Gastroesophageal sphincter (tissue), 4 donors: ENCODE measurements at regions not wholly inside any gene's neighbourhood (a gene's known extent, or its start where the extent isn't known, plus 50 kb on each side); places are given as distances from the start of the nearest gene placed in this dataset.

Source experiments
- ATAC-seq: fragments of 150-250 bp; one replicate; pipeline ENCODE4 v1.9.1; 2016; ENCODE audit warnings: mild to moderate bottlenecking, moderate library complexity
- H3K27ac ChIP-seq, 4 donors: fragments of 200-600 bp; sonication (generic) in 3 of 4; 1 replicate in 3 of 4; 2 replicates in 1 of 4; pipeline ENCODE4 v1.5.1; 2016 to 2019
- H3K27me3 ChIP-seq: fragments of 200-600 bp; sonication (generic); one replicate; pipeline ENCODE4 v1.5.1; 2019
- H3K36me3 ChIP-seq, 2 donors: fragments of 200-600 bp; sonication (generic); one replicate each; pipeline ENCODE4 v1.5.1; 2019; ENCODE audit warnings: control low read depth in 1 of 2
- H3K4me1 ChIP-seq, 3 donors: fragments of 200-600 bp; sonication (generic); 1 replicate in 2 of 3; 2 replicates in 1 of 3; pipeline ENCODE4 v1.5.1; 2016 to 2019; ENCODE audit warnings: control low read depth in 2 of 3
- H3K4me3 ChIP-seq, 2 donors: fragments of 200-600 bp; sonication (generic); one replicate each; pipeline ENCODE4 v1.5.1; 2019; ENCODE audit warnings: mild to moderate bottlenecking in 1 of 2, moderate library complexity in 1 of 2
- H3K9me3 ChIP-seq, 3 donors: fragments of 200-600 bp; sonication (generic); one replicate each; pipeline ENCODE4 v1.5.1; 2017 to 2019; ENCODE audit warnings: control low read depth in 2 of 3
- EP300 ChIP-seq: sonication (generic); formaldehyde crosslinking; IDR thresholded peaks from one replicate; pipeline ENCODE4 v1.6.1; 2017; ENCODE audit warnings: antibody characterized with exemption, mild to moderate bottlenecking
- POLR2A ChIP-seq, 2 donors: fragments of 450-650 bp; IDR thresholded peaks; one replicate each; pipeline ENCODE4 v1.6.1; 2017; ENCODE audit warnings: antibody characterized with exemption in 2 of 2, mild to moderate bottlenecking in 2 of 2, moderate library complexity in 1 of 2
- POLR2AphosphoS5 ChIP-seq: sonication (generic); formaldehyde crosslinking; IDR thresholded peaks from one replicate; pipeline ENCODE4 v1.6.1; 2017; ENCODE audit warnings: antibody characterized with exemption
- WGBS, 2 donors: methylation state at CpG; one replicate each; pipeline ENCODE4 v1.1.5; 2018; ENCODE audit warnings: low coverage in 1 of 2; 5-methylcytosine and 5-hydroxymethylcytosine counted together
- TF ChIP-seq, protein P1 (sequence below), 4 experiments: fragments of 200-600 bp in 2 of 4; fragments of 450-650 bp in 2 of 4; sonication (generic) in 1 of 4; IDR thresholded peaks; one replicate each; pipeline ENCODE4 v1.5.1; 2017 to 2019; ENCODE audit warnings: antibody characterized with exemption in 4 of 4, mild to moderate bottlenecking in 2 of 4, moderate library complexity in 2 of 4

DNA sequence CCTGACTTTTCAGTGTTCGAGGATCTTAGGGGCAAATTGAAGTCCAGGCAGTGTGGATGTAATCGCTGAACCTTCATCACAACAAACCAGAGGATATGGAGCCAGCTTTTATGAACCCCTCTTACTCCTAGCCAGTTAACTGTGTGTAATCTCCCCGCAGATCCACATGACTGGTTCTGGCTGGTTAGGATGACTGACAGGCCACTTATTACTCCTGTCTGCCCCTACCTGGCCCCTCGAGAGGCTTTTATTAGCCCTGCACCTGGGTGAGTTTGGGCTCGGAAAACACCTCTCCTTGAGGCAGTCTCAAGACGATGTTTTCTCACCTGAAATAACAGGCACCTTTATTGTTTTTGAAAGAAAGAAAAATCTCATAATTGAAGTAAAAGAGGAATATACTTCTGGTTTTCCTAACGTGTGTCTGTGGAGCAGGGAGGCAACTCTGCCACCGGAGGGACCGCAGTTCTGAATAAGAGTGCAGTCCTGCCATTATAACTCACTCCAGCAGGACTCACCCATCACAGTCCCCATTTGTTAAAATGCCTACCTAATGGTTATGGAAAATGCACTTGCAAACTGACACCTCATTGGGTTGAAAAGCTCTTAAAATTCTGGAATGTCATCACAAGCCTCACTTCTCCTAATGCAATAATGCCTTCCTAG lies 291.9 kb upstream of the N4BP1 start:
- no peak overlapping the region for H3K27ac ChIP-seq
- no peak for ATAC-seq

DNA sequence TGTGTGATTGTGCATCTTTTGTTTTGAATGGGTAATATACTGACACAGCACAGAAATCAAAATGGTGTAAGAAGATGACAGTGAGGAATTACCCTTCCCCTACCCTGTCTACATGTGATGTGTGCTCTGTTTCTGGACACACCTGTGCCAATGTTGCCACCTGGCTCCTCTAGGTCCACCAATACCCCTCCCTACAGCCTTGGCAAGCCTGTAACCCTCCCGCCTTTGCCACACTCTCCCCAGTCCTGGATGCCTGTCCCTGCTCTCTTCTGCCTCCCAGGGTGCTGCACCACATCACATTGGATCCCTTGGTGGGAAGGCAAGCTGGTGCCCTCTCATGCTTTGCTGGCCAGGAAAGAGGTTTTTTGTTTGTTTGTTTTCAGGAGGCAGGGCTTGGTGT lies 289.5 kb upstream of the N4BP1 start:
- no peak for ATAC-seq
- TF ChIP-seq POLR2AphosphoS5 = no peak
- no peak for TF ChIP-seq EP300
- TF ChIP-seq POLR2A (IDR thresholded peaks at IDR 0.05) = no peak
- TF ChIP-seq, protein P1, sequence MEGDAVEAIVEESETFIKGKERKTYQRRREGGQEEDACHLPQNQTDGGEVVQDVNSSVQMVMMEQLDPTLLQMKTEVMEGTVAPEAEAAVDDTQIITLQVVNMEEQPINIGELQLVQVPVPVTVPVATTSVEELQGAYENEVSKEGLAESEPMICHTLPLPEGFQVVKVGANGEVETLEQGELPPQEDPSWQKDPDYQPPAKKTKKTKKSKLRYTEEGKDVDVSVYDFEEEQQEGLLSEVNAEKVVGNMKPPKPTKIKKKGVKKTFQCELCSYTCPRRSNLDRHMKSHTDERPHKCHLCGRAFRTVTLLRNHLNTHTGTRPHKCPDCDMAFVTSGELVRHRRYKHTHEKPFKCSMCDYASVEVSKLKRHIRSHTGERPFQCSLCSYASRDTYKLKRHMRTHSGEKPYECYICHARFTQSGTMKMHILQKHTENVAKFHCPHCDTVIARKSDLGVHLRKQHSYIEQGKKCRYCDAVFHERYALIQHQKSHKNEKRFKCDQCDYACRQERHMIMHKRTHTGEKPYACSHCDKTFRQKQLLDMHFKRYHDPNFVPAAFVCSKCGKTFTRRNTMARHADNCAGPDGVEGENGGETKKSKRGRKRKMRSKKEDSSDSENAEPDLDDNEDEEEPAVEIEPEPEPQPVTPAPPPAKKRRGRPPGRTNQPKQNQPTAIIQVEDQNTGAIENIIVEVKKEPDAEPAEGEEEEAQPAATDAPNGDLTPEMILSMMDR (IDR thresholded peaks at IDR 0.05) = no peak
- H3K27ac ChIP-seq = no peak overlapping the region
- no peaks in the 10 kb centered on the region for H3K4me1 ChIP-seq
- H3K36me3 ChIP-seq = no peaks in the 10 kb centered on the region
- H3K27me3 ChIP-seq = peaks cover 40% of the 10 kb centered on the region
- H3K4me3 ChIP-seq = no peak overlapping the region
- H3K9me3 ChIP-seq = no peaks in the 10 kb centered on the region
- WGBS, 2 donors = 71 to 100% methylated on average over 1 of the region's 1 CpG

More for the DNA sequence above, 291.9 kb upstream of the N4BP1 start:
- Histone ChIP-seq H3K36me3 (no peaks in the 10 kb centered on the region), H3K4me1 (no peaks in the 10 kb centered on the region), H3K27me3 (peaks cover 38% of the 10 kb centered on the region), H3K4me3 (no peak overlapping the region), H3K9me3 (no peaks in the 10 kb centered on the region)
- TF ChIP-seq POLR2AphosphoS5 (no peak), EP300 (no peak), POLR2A (IDR thresholded peaks at IDR 0.05) (no peak)
- TF ChIP-seq, protein P1 (IDR thresholded peaks at IDR 0.05) = no peak
- 59 to 64% methylated on average over 7 of the region's 9 CpGs for WGBS, 2 donors

DNA sequence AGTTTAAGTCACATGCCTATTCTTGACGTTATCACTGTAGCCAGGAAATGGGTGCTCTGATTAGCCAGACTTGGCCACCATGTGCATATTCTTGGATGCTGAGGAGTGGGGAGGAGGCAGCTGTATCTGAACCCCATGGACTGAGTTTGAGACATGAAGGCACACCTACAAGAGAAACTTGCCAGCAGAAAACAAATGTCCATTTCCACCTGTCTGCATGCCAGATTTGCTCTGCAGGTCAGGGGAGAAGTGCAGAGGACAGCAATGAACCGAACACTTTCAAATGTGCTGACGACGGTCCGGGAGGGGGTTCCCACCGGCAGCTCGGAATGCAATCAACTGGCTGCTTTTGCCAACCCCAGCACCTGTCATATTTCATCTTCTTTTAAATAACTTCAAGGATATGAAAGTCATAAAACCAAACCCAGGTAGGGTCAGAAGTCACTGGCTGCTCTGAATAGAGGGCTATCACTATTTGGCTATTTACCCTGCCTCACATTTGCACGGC lies 287.8 kb upstream of the N4BP1 start:
- WGBS, 2 donors = 41 to 70% methylated on average over 3 to 8 of the region's 8 CpGs
- Histone ChIP-seq H3K4me3 (no peak overlapping the region), H3K27me3 (peaks cover 43% of the 10 kb centered on the region), H3K4me1 (no peaks in the 10 kb centered on the region), H3K36me3 (no peaks in the 10 kb centered on the region), H3K9me3 (no peaks in the 10 kb centered on the region), H3K27ac (no peak overlapping the region)
- no peak for TF ChIP-seq POLR2AphosphoS5
- TF ChIP-seq, protein P1 (IDR thresholded peaks at IDR 0.05) = no peak
- TF ChIP-seq EP300 = no peak
- TF ChIP-seq POLR2A (IDR thresholded peaks at IDR 0.05) = no peak
- no peak for ATAC-seq

DNA sequence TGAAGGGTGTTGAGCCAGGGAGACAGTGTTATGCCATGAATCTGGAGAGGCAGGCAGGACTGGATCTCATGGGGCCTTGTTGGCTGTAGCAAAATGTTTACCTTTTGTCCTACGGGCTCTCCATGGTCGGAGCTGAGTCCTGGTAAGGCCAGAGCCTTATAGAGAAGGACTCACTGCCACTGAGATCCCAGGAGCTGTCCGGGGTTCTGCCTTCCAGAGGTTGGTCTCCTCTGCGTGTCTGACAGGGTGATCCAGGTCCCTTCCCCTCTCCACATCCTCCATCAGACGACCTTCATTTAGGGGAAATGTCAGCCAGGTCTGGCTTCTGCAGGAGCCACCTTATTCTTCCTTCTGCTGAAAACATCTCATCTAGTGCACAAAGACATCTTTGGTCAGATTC lies 285.2 kb upstream of the N4BP1 start:
- Histone ChIP-seq H3K27ac (no peak overlapping the region), H3K4me3 (no peak overlapping the region), H3K4me1 (no peaks in the 10 kb centered on the region), H3K36me3 (no peaks in the 10 kb centered on the region), H3K27me3 (peaks cover 46% of the 10 kb centered on the region), H3K9me3 (no peaks in the 10 kb centered on the region)
- TF ChIP-seq POLR2A (IDR thresholded peaks at IDR 0.05) = no peak
- TF ChIP-seq, protein P1 (IDR thresholded peaks at IDR 0.05) = no peak
- no peak for TF ChIP-seq POLR2AphosphoS5
- TF ChIP-seq EP300 = no peak
- WGBS, 2 donors = 0% methylated on average over 1 of the region's 5 CpGs; no CpG with 5 or more reads in 1 of the 2 donors
- ATAC-seq = no peak

DNA sequence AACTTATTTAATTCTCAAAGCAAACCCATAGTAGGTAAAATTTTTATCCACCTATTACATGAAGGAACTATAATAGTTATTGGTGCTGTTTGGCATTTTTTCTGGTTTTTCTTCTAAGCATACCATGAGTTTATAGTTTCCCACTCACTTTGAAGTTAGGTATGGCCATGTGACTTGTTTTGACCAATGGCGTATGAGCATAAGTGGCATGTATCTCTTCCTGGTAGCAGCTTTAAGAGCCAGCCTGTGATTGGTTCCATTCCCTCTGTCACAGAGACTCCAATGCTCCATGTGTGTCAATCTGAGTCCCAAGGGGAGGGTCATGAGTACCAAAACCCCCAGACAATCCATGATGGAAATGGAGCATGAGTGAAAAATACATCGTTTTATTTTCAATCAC lies 282.9 kb upstream of the N4BP1 start:
- no peaks in the 10 kb centered on the region for H3K36me3 ChIP-seq
- H3K9me3 ChIP-seq = no peaks in the 10 kb centered on the region
- TF ChIP-seq POLR2A (IDR thresholded peaks at IDR 0.05) (no peak), POLR2AphosphoS5 (no peak)
- H3K27me3 ChIP-seq = peaks cover 53% of the 10 kb centered on the region
- H3K4me1 ChIP-seq = no peaks in the 10 kb centered on the region
- 84 to 100% methylated on average over 2 of the region's 2 CpGs for WGBS, 2 donors
- no peak overlapping the region for H3K27ac ChIP-seq
- ATAC-seq = no peak
- H3K4me3 ChIP-seq = no peak overlapping the region
